OCI-LY7 (cell line): ENCODE measurements at regions not wholly inside any gene's neighbourhood (a gene's known extent, or its start where the extent isn't known, plus 50 kb on each side); places are given as distances from the start of the nearest gene placed in this dataset.

Experiments used
- BruUV-seq: library from RNA; stranded (reverse); fragments of 400-500 nt; replicated peaks from 2 replicates; lab custom pipeline; 2021; lab: Mats Ljungman, UMichigan
- CTCF ChIA-PET: fragments of 300-600 bp; sonication (Branson Sonifier 250); formaldehyde crosslinking; loops from one replicate; lab custom pipeline; 2022; ENCODE audit warnings: antibody characterized with exemption; ENCODE audit not compliant: unreplicated experiment; lab: Charles Lee
- POLR2A ChIA-PET: fragments of 300-600 bp; sonication (Branson Sonifier 250); formaldehyde crosslinking; loops from one replicate; lab custom pipeline; 2022; ENCODE audit warnings: antibody characterized with exemption; lab: Charles Lee
- DNase-seq: peaks from one replicate; pipeline ENCODE4 v3.0.0-alpha.2; 2015; ENCODE audit warnings: low spot score
- H2AFZ ChIP-seq: fragments of 200-600 bp; sonication (generic), shearing (Covaris generic); 2 replicates; pipeline ENCODE4 v1.6.1; 2014; ENCODE audit warnings: mild to moderate bottlenecking, antibody characterized with exemption, low read length, moderate library complexity
- H3K27ac ChIP-seq: fragments of 200-600 bp; sonication (generic); 2 replicates; pipeline ENCODE4 v1.5.1; 2014; ENCODE audit warnings: mixed run types, low read depth, mild to moderate bottlenecking, moderate library complexity, low read length, inconsistent platforms; ENCODE audit not compliant: poor library complexity, severe bottlenecking
- H3K36me3 ChIP-seq: fragments of 200-600 bp; sonication (generic); 2 replicates; pipeline ENCODE4 v1.6.1; 2014; ENCODE audit warnings: mild to moderate bottlenecking, antibody characterized with exemption, low read length, moderate library complexity, mixed read lengths; ENCODE audit not compliant: insufficient read depth
- H3K4me1 ChIP-seq: fragments of 200-600 bp; sonication (generic); 2 replicates; pipeline ENCODE4 v1.5.1; 2014; ENCODE audit warnings: mild to moderate bottlenecking, low read length; ENCODE audit not compliant: insufficient read depth, poor library complexity, severe bottlenecking
- H3K4me2 ChIP-seq: fragments of 200-600 bp; sonication (generic); 2 replicates; pipeline ENCODE4 v1.6.1; 2014; ENCODE audit warnings: mild to moderate bottlenecking, low read length
- H3K4me3 ChIP-seq: fragments of 200-600 bp; sonication (generic); 2 replicates; pipeline ENCODE4 v1.5.1; 2014; ENCODE audit warnings: mild to moderate bottlenecking, low read depth, low read length; ENCODE audit not compliant: poor library complexity, severe bottlenecking
- H3K79me2 ChIP-seq: fragments of 200-600 bp; sonication (generic); 2 replicates; pipeline ENCODE4 v1.6.1; 2016; ENCODE audit warnings: low read depth, mild to moderate bottlenecking, low read length, moderate library complexity, mixed read lengths; ENCODE audit not compliant: insufficient read depth
- H3K9me2 ChIP-seq: fragments of 200-600 bp; sonication (generic); 2 replicates; pipeline ENCODE4 v1.6.1; 2016; ENCODE audit warnings: mild to moderate bottlenecking, low read length, mixed read lengths; ENCODE audit not compliant: insufficient read depth
- H3K9me3 ChIP-seq: fragments of 200-600 bp; sonication (generic); 2 replicates; pipeline ENCODE4 v1.6.1; 2014; ENCODE audit warnings: mild to moderate bottlenecking, mixed run types, low read length, mixed read lengths
- H4K20me1 ChIP-seq: fragments of 200-600 bp; sonication (generic); 2 replicates; pipeline ENCODE4 v1.6.1; 2014; ENCODE audit warnings: mild to moderate bottlenecking, antibody characterized with exemption, low read length, moderate library complexity, mixed read lengths; ENCODE audit not compliant: insufficient read depth
- EZH2phosphoT487 ChIP-seq: fragments of 200-600 bp; sonication (generic); IDR thresholded peaks from 2 replicates; pipeline ENCODE4 v1.6.1; 2018; ENCODE audit warnings: low read depth, borderline replicate concordance, mild to moderate bottlenecking, mixed run types, antibody characterized with exemption, low read length, moderate library complexity, mixed read lengths
- intact Hi-C: fragments of 100-400 bp; cut with micrococcal nuclease; formaldehyde crosslinking; loops from one replicate; pipeline ENCODE4 v1.10.0; 2022; ENCODE audit not compliant: unreplicated experiment
- TF ChIP-seq, protein P1 (sequence below): fragments of 200-600 bp; sonication (generic); conservative IDR thresholded peaks from 2 replicates; pipeline ENCODE4 v1.5.1; 2014; ENCODE audit warnings: mild to moderate bottlenecking, antibody characterized with exemption, low read length, moderate library complexity, mixed read lengths

- intact Hi-C loops = no loop called here
- no peaks in the 10 kb centered on the region for H4K20me1 ChIP-seq
- H3K36me3 ChIP-seq = no peaks in the 10 kb centered on the region
- ChIA-PET CTCF (no interaction called here), POLR2A (interaction anchor here (0.6 kb wide), 1 partner anchor 1432 kb away, joined by 3 read pairs; no protein-coding TSS in a partner anchor)
- no peaks in the 10 kb centered on the region for H3K4me1 ChIP-seq
- no peaks in the 10 kb centered on the region for H3K79me2 ChIP-seq
- H3K4me2 ChIP-seq = no peak overlapping the region
- BruUV-seq = no TSS peak
- H3K9me3 ChIP-seq = no peaks in the 10 kb centered on the region
- TF ChIP-seq, protein P1, sequence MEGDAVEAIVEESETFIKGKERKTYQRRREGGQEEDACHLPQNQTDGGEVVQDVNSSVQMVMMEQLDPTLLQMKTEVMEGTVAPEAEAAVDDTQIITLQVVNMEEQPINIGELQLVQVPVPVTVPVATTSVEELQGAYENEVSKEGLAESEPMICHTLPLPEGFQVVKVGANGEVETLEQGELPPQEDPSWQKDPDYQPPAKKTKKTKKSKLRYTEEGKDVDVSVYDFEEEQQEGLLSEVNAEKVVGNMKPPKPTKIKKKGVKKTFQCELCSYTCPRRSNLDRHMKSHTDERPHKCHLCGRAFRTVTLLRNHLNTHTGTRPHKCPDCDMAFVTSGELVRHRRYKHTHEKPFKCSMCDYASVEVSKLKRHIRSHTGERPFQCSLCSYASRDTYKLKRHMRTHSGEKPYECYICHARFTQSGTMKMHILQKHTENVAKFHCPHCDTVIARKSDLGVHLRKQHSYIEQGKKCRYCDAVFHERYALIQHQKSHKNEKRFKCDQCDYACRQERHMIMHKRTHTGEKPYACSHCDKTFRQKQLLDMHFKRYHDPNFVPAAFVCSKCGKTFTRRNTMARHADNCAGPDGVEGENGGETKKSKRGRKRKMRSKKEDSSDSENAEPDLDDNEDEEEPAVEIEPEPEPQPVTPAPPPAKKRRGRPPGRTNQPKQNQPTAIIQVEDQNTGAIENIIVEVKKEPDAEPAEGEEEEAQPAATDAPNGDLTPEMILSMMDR = no peak
- TF ChIP-seq EZH2phosphoT487 = no peak
- H3K27ac ChIP-seq = no peak overlapping the region
- DNase-seq = no peak
- H3K9me2 ChIP-seq = no peaks in the 10 kb centered on the region
- H2AFZ ChIP-seq = no peak overlapping the region
- no peak overlapping the region for H3K4me3 ChIP-seq
Observed at GRCh38 chr12:115354007-115354890, 670.3 kb upstream of the TBX3 start.

GRCh38 chr12:115353467-115353866, 669.5 kb upstream of the TBX3 start:
- DNase-seq = no peak
- Histone ChIP-seq H3K4me3 (no peak overlapping the region), H3K4me1 (no peaks in the 10 kb centered on the region), H3K9me3 (no peaks in the 10 kb centered on the region), H4K20me1 (no peaks in the 10 kb centered on the region), H2AFZ (no peak overlapping the region), H3K4me2 (no peak overlapping the region), H3K36me3 (no peaks in the 10 kb centered on the region), H3K27ac (no peak overlapping the region), H3K79me2 (no peaks in the 10 kb centered on the region), H3K9me2 (no peaks in the 10 kb centered on the region)
- CTCF ChIA-PET = no interaction called here
- no TSS peak for BruUV-seq
- POLR2A ChIA-PET = no interaction called here
- intact Hi-C loops = no loop called here
- TF ChIP-seq, protein P1 = no peak
- TF ChIP-seq EZH2phosphoT487 = no peak

DNA sequence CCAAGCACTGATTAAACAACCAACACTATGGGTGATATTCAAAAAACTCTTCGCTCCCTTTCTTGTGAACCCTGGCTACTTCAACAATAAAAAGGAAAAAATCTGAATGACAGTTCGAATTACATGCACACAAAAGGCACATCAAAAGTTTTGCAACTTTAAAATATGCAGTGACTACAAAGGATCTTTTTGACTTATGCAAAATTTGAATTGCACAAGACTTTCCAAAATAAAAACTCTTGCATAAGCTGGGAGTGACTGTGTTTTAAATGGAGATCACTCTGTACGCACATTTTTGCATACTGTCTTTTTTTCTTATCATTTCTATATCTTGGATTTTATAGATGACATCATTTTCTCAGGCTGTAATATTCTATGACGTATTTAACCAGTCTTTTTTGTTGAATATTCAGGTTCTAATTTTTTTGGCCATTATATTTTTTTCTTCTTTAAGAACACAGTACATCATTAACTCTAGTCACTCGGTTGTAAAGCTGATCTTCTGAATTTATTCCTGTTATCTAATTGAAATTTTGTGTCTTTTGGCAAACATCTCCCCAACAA, 667.6 kb upstream of the TBX3 start:
- no peaks in the 10 kb centered on the region for H4K20me1 ChIP-seq
- no peaks in the 10 kb centered on the region for H3K9me3 ChIP-seq
- H3K9me2 ChIP-seq = no peaks in the 10 kb centered on the region
- DNase-seq = no peak
- H2AFZ ChIP-seq = no peak overlapping the region
- POLR2A ChIA-PET = no interaction called here
- intact Hi-C loops = no loop called here
- no TSS peak for BruUV-seq
- H3K27ac ChIP-seq = no peak overlapping the region
- TF ChIP-seq EZH2phosphoT487 = no peak
- TF ChIP-seq, protein P1 = no peak
- H3K4me2 ChIP-seq = no peak overlapping the region
- H3K4me3 ChIP-seq = no peak overlapping the region
- no peaks in the 10 kb centered on the region for H3K4me1 ChIP-seq
- H3K79me2 ChIP-seq = no peaks in the 10 kb centered on the region
- CTCF ChIA-PET = no interaction called here
- no peaks in the 10 kb centered on the region for H3K36me3 ChIP-seq
